Neural cell (in vitro differentiated cells): ENCODE measurements at regions not wholly inside any gene's neighbourhood (a gene's known extent, or its start where the extent isn't known, plus 50 kb on each side); places are given as distances from the start of the nearest gene placed in this dataset.

Source experiments
- CTCF ChIP-seq: fragments of 450-650 bp; IDR thresholded peaks from 2 replicates; pipeline ENCODE4 v1.5.1; 2014; ENCODE audit warnings: antibody characterized with exemption, mild to moderate bottlenecking, moderate library complexity; ENCODE audit not compliant: poor library complexity, severe bottlenecking
- EP300 ChIP-seq: fragments of 450-650 bp; conservative IDR thresholded peaks from 2 replicates; pipeline ENCODE4 v1.6.1; 2014; ENCODE audit warnings: antibody characterized with exemption, mild to moderate bottlenecking, moderate library complexity; ENCODE audit not compliant: poor library complexity, severe bottlenecking
- EZH2 ChIP-seq: fragments of 200-600, 300-800 bp; shearing (Covaris generic), sonication (generic); IDR thresholded peaks from 2 replicates; pipeline ENCODE4 v1.6.1; 2014; ENCODE audit warnings: antibody characterized with exemption, low read length, borderline replicate concordance, mild to moderate bottlenecking; ENCODE audit not compliant: insufficient read depth, poor library complexity, severe bottlenecking
- MXI1 ChIP-seq: fragments of 450-650 bp; conservative IDR thresholded peaks from 2 replicates; pipeline ENCODE4 v1.6.1; 2014; ENCODE audit warnings: antibody characterized with exemption, mild to moderate bottlenecking; ENCODE audit not compliant: poor library complexity, severe bottlenecking
- POLR2AphosphoS5 ChIP-seq: IDR thresholded peaks from 2 replicates; pipeline ENCODE4 v1.6.1; 2012
- REST ChIP-seq: IDR thresholded peaks from 2 replicates; pipeline ENCODE4 v1.6.1; 2012; ENCODE audit warnings: borderline replicate concordance
- SMC3 ChIP-seq: fragments of 450-650 bp; conservative IDR thresholded peaks from 2 replicates; pipeline ENCODE4 v1.6.1; 2014; ENCODE audit warnings: antibody characterized with exemption, mild to moderate bottlenecking, moderate library complexity; ENCODE audit not compliant: poor library complexity
- TAF1 ChIP-seq: IDR thresholded peaks from 2 replicates; pipeline ENCODE4 v1.6.1; 2012; ENCODE audit warnings: low read depth

- TF ChIP-seq CTCF, result no peak
- no peak for TF ChIP-seq EZH2
- no peak for TF ChIP-seq REST
- no peak for TF ChIP-seq SMC3
- TF ChIP-seq POLR2AphosphoS5, result no peak
- no peak for TF ChIP-seq EP300
- no peak for TF ChIP-seq MXI1
- TF ChIP-seq TAF1, result no peak
These were observed 218.6 kb upstream of the FAM47A start for GRCh38 chrX:34350561-34351335.
